ENCODE measurements at regions not wholly inside any gene's neighbourhood (a gene's known extent, or its start where the extent isn't known, plus 50 kb on each side); places are given as distances from the start of the nearest gene placed in this dataset.
A peak's percentile ranks its signal among the peaks of the same experiment; 100 is the strongest.
"Not testable (repeated sequence)": the region's sequence is repeated elsewhere in the genome, so short reads cannot be mapped to it uniquely, and the experiment has no call there.

GRCh38 chr5:66382152-66382551 lies 214.0 kb upstream of the MAST4 start:
- TF ChIP-seq EP300 (IDR thresholded peaks at IDR 0.05), result no peak
- no peak for TF ChIP-seq POLR2A (IDR thresholded peaks at IDR 0.05)
- no peak for TF ChIP-seq CTCF (IDR thresholded peaks at IDR 0.05)
- no peak for TF ChIP-seq POLR2AphosphoS5 (IDR thresholded peaks at IDR 0.05)
- 85 to 92% (median 88%) methylated on average over 3 of the region's 3 CpGs for WGBS, 5 donors
- Histone ChIP-seq H3K27ac (no peak overlapping the region), H3K4me3 (no peak overlapping the region), H3K27me3 (no peaks in the 10 kb centered on the region), H3K36me3 (no peaks in the 10 kb centered on the region), H3K9me3 (peaks cover 0 to 7% (median 0%) of the 10 kb centered on the region in 4 donors), H3K4me1 (no peaks in the 10 kb centered on the region)
- no peak for DNase-seq
- intact Hi-C loops (cut with DNase I; ENCODE audit: low total_unique reads), result no loop called here

GRCh38 chr5:66405145-66405544 lies 191.0 kb upstream of the MAST4 start:
- H3K36me3 ChIP-seq; H3K27me3 ChIP-seq; intact Hi-C loops (cut with DNase I; ENCODE audit: low total_unique reads); H3K4me1 ChIP-seq; H3K27ac ChIP-seq; DNase-seq; H3K4me3 ChIP-seq: not testable (repeated sequence)
- H3K9me3 ChIP-seq, result peaks cover 0 to 12% (median 0%) of the 10 kb centered on the region in 4 donors
- 75 to 92% (median 90%) methylated on average over 3 of the region's 3 CpGs for whole genome bisulfite sequencing, 5 donors

- 54 to 60% (median 56%) methylated on average over 3 of the region's 3 CpGs for WGBS, 5 donors
- DNase-seq, result peak in 1 of 2 donors; percentile 28
Measured at GRCh38 chr5:66406761-66407336, 189.3 kb upstream of the MAST4 start.

GRCh38 chr5:66407765-66408164 lies 188.4 kb upstream of the MAST4 start:
- peaks cover 0 to 12% (median 0%) of the 10 kb centered on the region in 4 donors for H3K9me3 ChIP-seq
- intact Hi-C loops (cut with DNase I; ENCODE audit: low total_unique reads), result no loop called here

More at GRCh38 chr5:66406761-66407336, 189.3 kb upstream of the MAST4 start:
- intact Hi-C loops (cut with DNase I; ENCODE audit: low total_unique reads), result no loop called here
- H3K27me3 ChIP-seq, result no peaks in the 10 kb centered on the region
- no peaks in the 10 kb centered on the region for H3K4me1 ChIP-seq
- no peaks in the 10 kb centered on the region for H3K36me3 ChIP-seq
- peaks cover 0 to 12% (median 0%) of the 10 kb centered on the region in 4 donors for H3K9me3 ChIP-seq
- TF ChIP-seq POLR2AphosphoS5 (IDR thresholded peaks at IDR 0.05) (no peak), POLR2A (IDR thresholded peaks at IDR 0.05) (no peak), EP300 (IDR thresholded peaks at IDR 0.05) (no peak), CTCF (IDR thresholded peaks at IDR 0.05) (no peak)
- no peak overlapping the region for H3K4me3 ChIP-seq
- H3K27ac ChIP-seq, result no peak overlapping the region

More at GRCh38 chr5:66407765-66408164, 188.4 kb upstream of the MAST4 start:
- no peaks in the 10 kb centered on the region for H3K36me3 ChIP-seq
- TF ChIP-seq CTCF (IDR thresholded peaks at IDR 0.05), result no peak
- TF ChIP-seq POLR2A (IDR thresholded peaks at IDR 0.05), result no peak
- TF ChIP-seq POLR2AphosphoS5 (IDR thresholded peaks at IDR 0.05), result no peak
- no peak for TF ChIP-seq EP300 (IDR thresholded peaks at IDR 0.05)
- H3K27me3 ChIP-seq, result no peaks in the 10 kb centered on the region
- no peak overlapping the region for H3K27ac ChIP-seq
- DNase-seq, result no peak
- no peak overlapping the region for H3K4me3 ChIP-seq
- H3K4me1 ChIP-seq, result no peaks in the 10 kb centered on the region

Measured in stomach (tissue), 8 donors.